ENCODE measurements at regions not wholly inside any gene's neighbourhood (a gene's known extent, or its start where the extent isn't known, plus 50 kb on each side); places are given as distances from the start of the nearest gene placed in this dataset.

GRCh38 chr2:67566958-67567635 is 170.0 kb downstream of the ETAA1 start:
- ATAC-seq (no peak), DNase-seq (ENCODE audit: low spot score) (no peak)
- POLR2A ChIA-PET: no interaction called here
- H3K27ac Mint-ChIP-seq: no peak overlapping the region
- TF ChIP-seq NR1H2 (CRISPR knock-in tag; IDR thresholded peaks at IDR 0.05): no peak
- no peak for TF ChIP-seq NFATC4 (CRISPR knock-in tag; IDR thresholded peaks at IDR 0.05)
- no peak for TF ChIP-seq RELA (CRISPR knock-in tag; IDR thresholded peaks at IDR 0.05; ENCODE audit: borderline replicate concordance)
- no peak for TF ChIP-seq ZNF138 (CRISPR knock-in tag; conservative IDR thresholded peaks at IDR 0.05)
- TF ChIP-seq ZNF232 (CRISPR knock-in tag; IDR thresholded peaks at IDR 0.05): no peak
- TF ChIP-seq ZMAT4 (CRISPR knock-in tag; IDR thresholded peaks at IDR 0.05): no peak
- no peak for TF ChIP-seq TEAD4 (CRISPR knock-in tag; IDR thresholded peaks at IDR 0.05)
- TF ChIP-seq TCF7 (CRISPR knock-in tag; IDR thresholded peaks at IDR 0.05; ENCODE audit: low read depth): no peak
- no peak for TF ChIP-seq ZNF416 (CRISPR knock-in tag; IDR thresholded peaks at IDR 0.05)
- TF ChIP-seq E2F4 (CRISPR knock-in tag; IDR thresholded peaks at IDR 0.05; ENCODE audit: borderline replicate concordance, low read depth): no peak
- no peak for TF ChIP-seq ESRRA (CRISPR knock-in tag; IDR thresholded peaks at IDR 0.05; ENCODE audit: borderline replicate concordance)
- TF ChIP-seq GRHL2 (CRISPR knock-in tag; IDR thresholded peaks at IDR 0.05; ENCODE audit: insufficient replicate concordance, severe bottlenecking): no peak
- H3K27me3 Mint-ChIP-seq (ENCODE audit: low read depth): no peaks in the 10 kb centered on the region
- H3K9me3 Mint-ChIP-seq: no peaks in the 10 kb centered on the region
- no peaks in the 10 kb centered on the region for H3K4me1 Mint-ChIP-seq
- no peaks in the 10 kb centered on the region for H3K36me3 Mint-ChIP-seq
- CTCF ChIA-PET: no interaction called here
- no peak overlapping the region for H3K4me3 Mint-ChIP-seq

GRCh38 chr2:67567886-67568285 is 170.8 kb downstream of the ETAA1 start:
- TF ChIP-seq SP1 (CRISPR knock-in tag; conservative IDR thresholded peaks at IDR 0.05): no peak
- no peak for TF ChIP-seq NR3C1 (CRISPR knock-in tag; conservative IDR thresholded peaks at IDR 0.05; ENCODE audit: low read depth)
- no peak for TF ChIP-seq ZNF138 (CRISPR knock-in tag; conservative IDR thresholded peaks at IDR 0.05)
- no peak for TF ChIP-seq IRF1 (CRISPR knock-in tag; IDR thresholded peaks at IDR 0.05)
- no peaks in the 10 kb centered on the region for H3K4me1 Mint-ChIP-seq
- H3K27me3 Mint-ChIP-seq (ENCODE audit: low read depth): no peaks in the 10 kb centered on the region
- no peaks in the 10 kb centered on the region for H3K36me3 Mint-ChIP-seq
- ChIA-PET POLR2A (no interaction called here), CTCF (no interaction called here)
- no peak overlapping the region for H3K27ac Mint-ChIP-seq
- DNase-seq (ENCODE audit: low spot score): no peak
- H3K9me3 Mint-ChIP-seq: no peaks in the 10 kb centered on the region
- H3K4me3 Mint-ChIP-seq: no peak overlapping the region
- ATAC-seq: no peak

GRCh38 chr2:67570611-67571010 is 173.5 kb downstream of the ETAA1 start:
- CTCF ChIA-PET: interaction anchor here (1.8 kb wide), 1 partner anchor 11 kb away, joined by 7 read pairs; no protein-coding TSS in a partner anchor
- ATAC-seq: no peak
- H3K27me3 Mint-ChIP-seq (ENCODE audit: low read depth): no peaks in the 10 kb centered on the region
- no peaks in the 10 kb centered on the region for H3K9me3 Mint-ChIP-seq
- POLR2A ChIA-PET: no interaction called here
- no peaks in the 10 kb centered on the region for H3K36me3 Mint-ChIP-seq
- DNase-seq (ENCODE audit: low spot score): no peak
- H3K4me3 Mint-ChIP-seq: no peak overlapping the region
- no peak overlapping the region for H3K27ac Mint-ChIP-seq
- H3K4me1 Mint-ChIP-seq: no peaks in the 10 kb centered on the region
- TF ChIP-seq SP1 (CRISPR knock-in tag; conservative IDR thresholded peaks at IDR 0.05): no peak
- TF ChIP-seq ZBTB21 (CRISPR knock-in tag; IDR thresholded peaks at IDR 0.05; ENCODE audit: borderline replicate concordance): no peak
- TF ChIP-seq ERG (CRISPR knock-in tag; IDR thresholded peaks at IDR 0.05): no peak
- no peak for TF ChIP-seq ZSCAN18 (CRISPR knock-in tag; IDR thresholded peaks at IDR 0.05)
- no peak for TF ChIP-seq ZNF281 (CRISPR knock-in tag; IDR thresholded peaks at IDR 0.05)
- TF ChIP-seq USF2 (CRISPR knock-in tag; IDR thresholded peaks at IDR 0.05): no peak
- no peak for TF ChIP-seq PRRX2 (CRISPR knock-in tag; IDR thresholded peaks at IDR 0.05)
- TF ChIP-seq MXD4 (CRISPR knock-in tag; IDR thresholded peaks at IDR 0.05; ENCODE audit: borderline replicate concordance): no peak
- TF ChIP-seq NFE2L1 (CRISPR knock-in tag; IDR thresholded peaks at IDR 0.05): no peak
- no peak for TF ChIP-seq ZNF423 (CRISPR knock-in tag; IDR thresholded peaks at IDR 0.05)
